ENCODE measurements at regions not wholly inside any gene's neighbourhood (a gene's known extent, or its start where the extent isn't known, plus 50 kb on each side); places are given as distances from the start of the nearest gene placed in this dataset.

DNA sequence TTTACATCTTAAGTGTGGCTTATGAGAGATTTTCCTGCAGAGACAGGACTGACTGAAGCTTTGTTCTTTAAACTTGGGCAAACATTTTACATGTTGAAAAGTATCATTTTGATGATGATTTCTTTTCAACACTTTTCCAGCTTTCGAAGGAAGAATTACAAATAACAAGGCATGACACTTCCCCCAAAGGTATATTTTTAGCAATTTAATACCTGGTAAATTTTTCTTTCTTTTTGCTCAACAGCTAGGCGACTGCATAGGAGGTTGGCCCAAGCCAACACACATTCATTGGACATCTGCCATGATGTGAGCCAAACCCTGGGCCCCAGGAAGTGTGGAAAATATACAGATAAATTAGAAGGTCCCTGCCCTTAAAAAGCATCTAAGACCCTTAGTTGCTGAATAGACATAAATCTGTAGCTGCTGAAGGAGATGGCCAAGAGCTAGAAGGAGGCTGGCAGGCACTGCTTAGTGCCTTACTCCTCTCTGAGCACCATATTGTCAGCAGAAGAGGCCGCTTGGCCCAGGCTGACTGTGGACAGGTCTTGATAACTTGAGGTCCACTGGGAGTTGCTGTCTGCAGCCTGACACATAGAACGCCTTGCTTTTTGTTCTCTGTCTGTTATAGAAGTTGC lies 53.3 kb upstream of the CD44 start:
- no peak overlapping the region for H3K4me3 ChIP-seq (ENCODE audit: low read length)
- TF ChIP-seq, protein P1, sequence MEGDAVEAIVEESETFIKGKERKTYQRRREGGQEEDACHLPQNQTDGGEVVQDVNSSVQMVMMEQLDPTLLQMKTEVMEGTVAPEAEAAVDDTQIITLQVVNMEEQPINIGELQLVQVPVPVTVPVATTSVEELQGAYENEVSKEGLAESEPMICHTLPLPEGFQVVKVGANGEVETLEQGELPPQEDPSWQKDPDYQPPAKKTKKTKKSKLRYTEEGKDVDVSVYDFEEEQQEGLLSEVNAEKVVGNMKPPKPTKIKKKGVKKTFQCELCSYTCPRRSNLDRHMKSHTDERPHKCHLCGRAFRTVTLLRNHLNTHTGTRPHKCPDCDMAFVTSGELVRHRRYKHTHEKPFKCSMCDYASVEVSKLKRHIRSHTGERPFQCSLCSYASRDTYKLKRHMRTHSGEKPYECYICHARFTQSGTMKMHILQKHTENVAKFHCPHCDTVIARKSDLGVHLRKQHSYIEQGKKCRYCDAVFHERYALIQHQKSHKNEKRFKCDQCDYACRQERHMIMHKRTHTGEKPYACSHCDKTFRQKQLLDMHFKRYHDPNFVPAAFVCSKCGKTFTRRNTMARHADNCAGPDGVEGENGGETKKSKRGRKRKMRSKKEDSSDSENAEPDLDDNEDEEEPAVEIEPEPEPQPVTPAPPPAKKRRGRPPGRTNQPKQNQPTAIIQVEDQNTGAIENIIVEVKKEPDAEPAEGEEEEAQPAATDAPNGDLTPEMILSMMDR (conservative IDR thresholded peaks at IDR 0.05; ENCODE audit: low read depth, low read length) = no peak
- DNase-seq (ENCODE audit: low read depth) = no peak

DNA sequence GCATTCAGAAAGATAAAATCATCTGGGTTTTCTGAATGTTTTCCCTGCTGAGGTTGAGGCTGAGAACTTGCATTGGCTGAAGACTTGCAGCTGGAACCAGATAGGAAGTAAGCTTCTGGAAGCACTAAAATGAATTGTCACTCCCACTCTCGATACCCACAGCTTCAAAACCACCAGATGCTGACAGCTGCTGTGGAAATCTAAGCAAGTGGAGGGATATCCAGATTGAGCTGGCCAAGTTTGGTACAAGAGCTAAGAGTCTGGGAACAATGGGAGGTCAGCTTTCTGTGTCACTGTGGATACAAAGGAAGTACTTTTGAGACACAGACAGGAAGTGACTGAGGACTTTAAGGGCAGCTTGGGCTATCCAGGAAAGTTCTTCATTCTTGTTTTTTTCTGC lies 51.3 kb upstream of the CD44 start:
- TF ChIP-seq, protein P1 (conservative IDR thresholded peaks at IDR 0.05; ENCODE audit: low read depth, low read length) = no peak
- no peak for DNase-seq (ENCODE audit: low read depth)
- no peak overlapping the region for H3K4me3 ChIP-seq (ENCODE audit: low read length)

DNA sequence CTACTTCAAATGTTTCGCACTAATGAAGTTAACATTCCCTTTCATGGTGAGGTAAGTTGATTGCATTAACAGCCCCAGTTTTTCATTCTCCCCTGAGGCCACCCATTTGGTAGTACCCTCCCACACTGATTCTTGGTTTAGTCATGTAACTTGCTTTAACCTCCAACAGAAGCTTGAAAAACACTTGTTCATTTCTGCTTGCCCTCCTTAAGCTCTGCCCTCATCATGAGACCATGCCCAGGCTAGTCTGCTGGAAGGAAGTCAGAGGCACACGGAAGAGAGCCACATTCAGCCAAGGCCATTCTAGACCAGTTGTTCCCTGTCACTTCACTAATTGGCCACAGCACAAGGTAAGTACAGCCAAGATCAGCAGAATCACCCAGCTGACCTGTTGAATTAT lies 50.7 kb upstream of the CD44 start:
- DNase-seq (ENCODE audit: low read depth) = no peak
- no peak overlapping the region for H3K4me3 ChIP-seq (ENCODE audit: low read length)
- TF ChIP-seq, protein P1 (conservative IDR thresholded peaks at IDR 0.05; ENCODE audit: low read depth, low read length) = no peak

DNA sequence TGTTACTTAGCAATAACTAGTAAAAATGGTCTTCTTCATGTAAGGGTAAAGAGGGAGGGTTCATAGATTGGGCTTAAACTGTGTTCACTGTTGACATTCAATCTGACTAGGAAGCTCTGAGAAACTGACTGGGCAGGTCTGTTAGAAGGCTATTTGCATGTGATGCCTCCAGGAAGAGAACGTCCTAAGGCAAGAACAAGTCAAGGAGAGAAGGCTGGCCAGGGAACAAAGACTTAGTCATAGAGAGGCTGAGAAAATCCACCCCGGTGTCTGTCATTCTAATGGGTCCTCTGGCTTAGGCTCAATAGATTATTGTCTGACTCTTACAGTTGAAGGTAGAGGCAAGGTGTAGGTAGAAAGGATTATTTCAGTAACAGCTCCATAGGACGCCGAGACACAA lies 50.3 kb upstream of the CD44 start:
- TF ChIP-seq, protein P1 (conservative IDR thresholded peaks at IDR 0.05; ENCODE audit: low read depth, low read length) = no peak
- no peak overlapping the region for H3K4me3 ChIP-seq (ENCODE audit: low read length)
- no peak for DNase-seq (ENCODE audit: low read depth)
